ENCODE measurements at regions not wholly inside any gene's neighbourhood (a gene's known extent, or its start where the extent isn't known, plus 50 kb on each side); places are given as distances from the start of the nearest gene placed in this dataset.

DNA sequence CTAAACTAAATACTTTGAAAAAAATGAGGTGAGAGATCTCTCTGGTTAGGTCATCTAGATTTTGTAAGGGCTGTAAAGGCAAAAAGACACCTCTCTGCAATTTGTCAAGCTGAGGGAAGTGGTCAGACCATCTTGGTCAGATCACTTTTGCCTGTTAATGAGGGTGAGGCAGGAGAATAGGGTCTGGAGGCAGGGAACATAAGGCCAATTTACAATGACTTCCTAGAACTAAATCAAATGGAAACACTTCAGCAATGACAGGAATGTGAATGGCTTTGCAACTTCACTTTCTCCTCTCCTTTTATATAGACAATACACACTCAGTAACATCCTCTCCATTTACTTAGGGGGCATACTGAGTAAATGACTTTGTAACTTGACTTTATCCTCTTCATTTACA, 1653.4 kb downstream of the SLITRK5 start:
- DNase-seq: no peak

DNA sequence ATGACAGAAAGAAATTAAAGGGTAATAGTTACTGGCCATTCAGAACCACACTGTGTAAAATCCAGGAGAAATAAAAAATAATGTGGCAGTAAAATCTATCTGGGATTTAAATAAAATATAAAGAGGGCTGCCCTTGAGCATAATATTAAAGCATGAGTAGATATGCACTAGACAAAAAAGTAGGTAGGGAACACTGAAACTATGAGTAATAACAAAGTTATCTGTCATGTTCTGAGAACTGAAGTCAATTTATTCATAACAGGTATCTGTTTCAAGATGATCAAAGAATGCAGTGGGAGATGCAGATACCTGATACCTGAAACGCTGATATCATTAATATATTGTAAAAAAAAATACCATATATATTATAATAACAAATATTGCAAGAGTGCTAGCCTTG, 1672.0 kb downstream of the SLITRK5 start:
- Histone ChIP-seq H3K4me1 (no peaks in the 10 kb centered on the region), H3K27ac (replicated peaks) (no peak overlapping the region), H3K27me3 (ENCODE audit: low read depth) (no peaks in the 10 kb centered on the region), H3K9me3 (replicated peaks) (peaks cover 6% of the 10 kb centered on the region), H3K4me3 (no peak overlapping the region), H3K36me3 (no peaks in the 10 kb centered on the region)
- intact Hi-C loops (cut with micrococcal nuclease): no loop called here
- TF ChIP-seq, protein P1, sequence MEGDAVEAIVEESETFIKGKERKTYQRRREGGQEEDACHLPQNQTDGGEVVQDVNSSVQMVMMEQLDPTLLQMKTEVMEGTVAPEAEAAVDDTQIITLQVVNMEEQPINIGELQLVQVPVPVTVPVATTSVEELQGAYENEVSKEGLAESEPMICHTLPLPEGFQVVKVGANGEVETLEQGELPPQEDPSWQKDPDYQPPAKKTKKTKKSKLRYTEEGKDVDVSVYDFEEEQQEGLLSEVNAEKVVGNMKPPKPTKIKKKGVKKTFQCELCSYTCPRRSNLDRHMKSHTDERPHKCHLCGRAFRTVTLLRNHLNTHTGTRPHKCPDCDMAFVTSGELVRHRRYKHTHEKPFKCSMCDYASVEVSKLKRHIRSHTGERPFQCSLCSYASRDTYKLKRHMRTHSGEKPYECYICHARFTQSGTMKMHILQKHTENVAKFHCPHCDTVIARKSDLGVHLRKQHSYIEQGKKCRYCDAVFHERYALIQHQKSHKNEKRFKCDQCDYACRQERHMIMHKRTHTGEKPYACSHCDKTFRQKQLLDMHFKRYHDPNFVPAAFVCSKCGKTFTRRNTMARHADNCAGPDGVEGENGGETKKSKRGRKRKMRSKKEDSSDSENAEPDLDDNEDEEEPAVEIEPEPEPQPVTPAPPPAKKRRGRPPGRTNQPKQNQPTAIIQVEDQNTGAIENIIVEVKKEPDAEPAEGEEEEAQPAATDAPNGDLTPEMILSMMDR (IDR thresholded peaks at IDR 0.05; ENCODE audit: borderline replicate concordance): no peak
- DNase-seq: no peak

More for the DNA sequence above, 1653.4 kb downstream of the SLITRK5 start:
- Histone ChIP-seq H3K36me3 (no peaks in the 10 kb centered on the region), H3K27ac (replicated peaks) (no peak overlapping the region), H3K27me3 (ENCODE audit: low read depth) (no peaks in the 10 kb centered on the region), H3K9me3 (replicated peaks) (no peaks in the 10 kb centered on the region), H3K4me3 (no peak overlapping the region), H3K4me1 (no peaks in the 10 kb centered on the region)
- intact Hi-C loops (cut with micrococcal nuclease): no loop called here
- TF ChIP-seq, protein P1 (IDR thresholded peaks at IDR 0.05; ENCODE audit: borderline replicate concordance): no peak

DNA sequence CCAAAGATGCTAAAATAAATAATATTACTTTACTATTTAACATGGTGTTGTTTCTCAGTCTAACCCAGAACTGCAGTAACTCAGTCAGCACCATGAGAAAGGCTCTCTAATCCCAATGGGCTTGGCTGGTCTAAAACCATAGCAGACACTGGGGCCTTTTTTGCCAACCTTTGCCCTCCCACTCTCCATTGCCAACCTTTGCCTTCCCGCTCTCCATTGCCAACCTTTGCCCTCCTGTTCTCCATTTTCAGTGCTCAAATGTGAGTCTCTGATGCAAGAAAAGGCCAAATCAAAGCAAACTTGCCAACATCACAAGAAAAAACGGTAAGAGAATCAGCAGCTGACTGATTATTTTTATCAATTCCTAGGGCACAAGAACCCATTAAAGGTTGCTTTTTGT, 1681.2 kb downstream of the SLITRK5 start:
- DNase-seq: no peak

DNA sequence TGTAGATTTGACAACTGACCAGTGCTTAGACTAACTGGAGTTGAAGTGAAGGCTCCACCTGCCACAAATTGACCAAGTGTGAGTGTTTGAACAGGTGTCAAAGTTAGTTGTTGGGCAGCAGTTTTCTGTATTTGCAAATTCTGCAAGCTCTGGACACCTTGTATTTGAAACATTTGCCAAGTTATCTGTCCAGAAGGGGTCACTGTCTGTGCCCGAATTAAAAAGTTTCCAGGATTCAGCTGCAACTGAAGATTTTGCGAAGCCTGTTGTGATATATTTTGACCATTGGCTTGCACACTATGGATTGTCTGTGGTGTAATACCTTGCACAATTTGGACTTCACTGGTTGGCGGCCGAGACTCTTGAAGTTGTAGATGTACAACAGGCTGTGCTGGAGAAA, 1690.7 kb downstream of the SLITRK5 start:
- Histone ChIP-seq H3K9me3 (replicated peaks) (no peaks in the 10 kb centered on the region), H3K4me1 (no peaks in the 10 kb centered on the region), H3K4me3 (no peak overlapping the region), H3K27ac (replicated peaks) (no peak overlapping the region), H3K36me3 (no peaks in the 10 kb centered on the region), H3K27me3 (ENCODE audit: low read depth) (no peaks in the 10 kb centered on the region)
- intact Hi-C loops (cut with micrococcal nuclease): no loop called here
- no peak for DNase-seq
- TF ChIP-seq, protein P1 (IDR thresholded peaks at IDR 0.05; ENCODE audit: borderline replicate concordance): peak; percentile 31

More for the DNA sequence above, 1681.2 kb downstream of the SLITRK5 start:
- TF ChIP-seq, protein P1 (IDR thresholded peaks at IDR 0.05; ENCODE audit: borderline replicate concordance): no peak
- Histone ChIP-seq H3K9me3 (replicated peaks) (no peaks in the 10 kb centered on the region), H3K4me3 (no peak overlapping the region), H3K27me3 (ENCODE audit: low read depth) (no peaks in the 10 kb centered on the region), H3K27ac (replicated peaks) (no peak overlapping the region), H3K36me3 (no peaks in the 10 kb centered on the region), H3K4me1 (no peaks in the 10 kb centered on the region)
- intact Hi-C loops (cut with micrococcal nuclease): no loop called here

DNA sequence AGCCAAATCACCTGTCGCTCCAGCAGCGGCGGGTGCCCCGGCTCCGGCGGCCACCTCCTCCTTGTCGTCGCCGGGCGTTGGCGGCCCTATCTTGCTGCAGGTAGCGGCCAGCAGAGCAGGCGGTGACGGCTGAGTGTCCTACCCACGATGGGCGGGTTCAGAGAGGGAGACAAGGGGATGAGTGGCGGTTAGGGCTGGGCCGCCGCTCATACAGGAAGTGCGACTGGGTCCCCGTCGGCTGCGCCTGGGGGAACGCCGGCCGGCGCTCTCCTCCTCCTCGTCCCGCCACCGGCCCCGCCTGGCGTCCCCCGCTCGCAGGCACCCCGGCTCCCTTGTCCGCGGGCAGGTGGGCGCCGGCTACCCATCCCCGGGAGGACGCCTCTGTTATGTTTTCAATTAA, 1692.0 kb downstream of the SLITRK5 start:
- Histone ChIP-seq H3K4me3 (no peak overlapping the region), H3K9me3 (replicated peaks) (no peaks in the 10 kb centered on the region), H3K36me3 (no peaks in the 10 kb centered on the region), H3K4me1 (no peaks in the 10 kb centered on the region), H3K27me3 (ENCODE audit: low read depth) (no peaks in the 10 kb centered on the region), H3K27ac (replicated peaks) (no peak overlapping the region)
- intact Hi-C loops (cut with micrococcal nuclease): no loop called here
- TF ChIP-seq, protein P1 (IDR thresholded peaks at IDR 0.05; ENCODE audit: borderline replicate concordance): no peak
- no peak for DNase-seq

DNA sequence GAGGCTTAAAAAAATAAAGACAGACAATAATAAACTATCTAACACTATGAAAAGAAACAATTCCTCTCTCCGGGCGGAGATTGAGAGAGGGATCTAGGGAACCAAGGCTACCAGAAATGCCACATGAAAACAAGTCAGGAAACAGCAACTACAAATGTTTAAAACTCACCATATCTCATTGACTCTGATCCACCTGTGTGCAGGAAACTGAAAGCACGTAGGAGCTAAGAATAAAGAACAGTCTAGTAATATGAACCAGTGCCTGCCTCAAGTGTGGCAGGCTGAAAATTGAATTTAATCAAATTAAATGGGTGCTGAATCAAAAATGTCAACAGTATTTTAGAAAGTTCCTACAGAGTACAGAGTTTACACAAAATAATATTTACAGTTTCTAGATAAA, 1701.0 kb downstream of the SLITRK5 start:
- Histone ChIP-seq H3K36me3 (no peaks in the 10 kb centered on the region), H3K9me3 (replicated peaks) (no peaks in the 10 kb centered on the region), H3K4me3 (no peak overlapping the region), H3K27me3 (ENCODE audit: low read depth) (no peaks in the 10 kb centered on the region), H3K4me1 (peaks cover 9% of the 10 kb centered on the region), H3K27ac (replicated peaks) (no peak overlapping the region)
- intact Hi-C loops (cut with micrococcal nuclease): no loop called here
- DNase-seq: no peak
- TF ChIP-seq, protein P1 (IDR thresholded peaks at IDR 0.05; ENCODE audit: borderline replicate concordance): no peak

Data from left ventricle myocardium inferior (tissue), 1 donor.